ENCODE measurements at regions not wholly inside any gene's neighbourhood (a gene's known extent, or its start where the extent isn't known, plus 50 kb on each side); places are given as distances from the start of the nearest gene placed in this dataset.

- no peak for TF ChIP-seq EP300 (IDR thresholded peaks at IDR 0.05)
- no peak for TF ChIP-seq POLR2A (IDR thresholded peaks at IDR 0.05)
- no peak for TF ChIP-seq POLR2AphosphoS5 (IDR thresholded peaks at IDR 0.05)
Observed at GRCh38 chr1:213507472-213508223, 456.6 kb downstream of the RPS6KC1 start.
